Heart left ventricle (tissue), 16 donors: ENCODE measurements at regions not wholly inside any gene's neighbourhood (a gene's known extent, or its start where the extent isn't known, plus 50 kb on each side); places are given as distances from the start of the nearest gene placed in this dataset.

Source experiments
- ATAC-seq, 4 donors: fragments of 200-7000 bp; cut with Tn5 transposase; one replicate each; pipeline ENCODE4 v1.9.1; 2020 to 2022; ENCODE audit warnings: moderate library complexity in 4 of 4, mild to moderate bottlenecking in 3 of 4, moderate number of reproducible peaks in 1 of 4
- DNase-seq, 5 donors: peaks; one replicate each; pipeline ENCODE4 v3.0.0-alpha.2; 2020
- H3K27ac ChIP-seq, 12 donors: fragments of 200-600 bp; sonication (generic) in 4 of 12; one replicate each; pipeline versions ENCODE4 v1.5.0 to v1.8.0; 2016 to 2022; ENCODE audit warnings: mild to moderate bottlenecking in 2 of 12
- H3K27me3 ChIP-seq, 9 donors: fragments of 200-600 bp; sonication (generic) in 2 of 9; one replicate each; pipeline versions ENCODE4 v1.5.1 to v1.8.0; 2016 to 2022; ENCODE audit warnings: mild to moderate bottlenecking in 3 of 9
- H3K36me3 ChIP-seq, 9 donors: fragments of 200-600 bp; sonication (generic) in 2 of 9; one replicate each; pipeline versions ENCODE4 v1.5.0 to v1.8.0; 2018 to 2022; ENCODE audit warnings: mild to moderate bottlenecking in 2 of 9
- H3K4me1 ChIP-seq, 12 donors: fragments of 200-600 bp; sonication (generic) in 4 of 12; one replicate each; pipeline versions ENCODE4 v1.5.0 to v1.8.0; 2016 to 2022; ENCODE audit warnings: mild to moderate bottlenecking in 3 of 12
- H3K4me3 ChIP-seq, 12 donors: fragments of 200-600 bp; sonication (generic) in 4 of 12; one replicate each; pipeline versions ENCODE4 v1.5.0 to v1.8.0; 2017 to 2022; ENCODE audit warnings: mild to moderate bottlenecking in 9 of 12, moderate library complexity in 4 of 12
- H3K9me3 ChIP-seq, 12 donors: fragments of 200-600 bp; sonication (generic) in 4 of 12; one replicate each; pipeline versions ENCODE4 v1.5.0 to v1.8.0; 2016 to 2022; ENCODE audit warnings: mild to moderate bottlenecking in 1 of 12
- POLR2A ChIP-seq, 2 donors: fragments of 450-650 bp; IDR thresholded peaks; one replicate each; pipeline ENCODE4 v1.6.1; 2017; ENCODE audit warnings: antibody characterized with exemption in 2 of 2, mild to moderate bottlenecking in 2 of 2, moderate library complexity in 2 of 2
- WGBS, 4 donors: extraction: QIAGEN DNeasy Blood & Tissue Kit in 2 of 4; methylation state at CpG; one replicate each; pipeline versions ENCODE4 v1.1.5 to v1.1.7; 2013 to 2018; 5-methylcytosine and 5-hydroxymethylcytosine counted together
- intact Hi-C, 10 donors: fragments of 100-400 bp; cut with DNase I; formaldehyde crosslinking; loops; one replicate each; pipeline versions ENCODE4 v1.11.1 to v1.14.2; 2022
- TF ChIP-seq, protein P1 (sequence below), 12 donors: fragments of 200-600 bp; sonication (generic) in 4 of 12; IDR thresholded peaks; one replicate each; pipeline versions ENCODE4 v1.5.0 to v1.8.0; 2018 to 2022; ENCODE audit warnings: antibody characterized with exemption in 12 of 12, mild to moderate bottlenecking in 5 of 12
- donor health status: ischemic (EF 13 %, LVEDD 7.1; RV severe dilation, severe dysfunction).
- donor health status: healthy with polysubstance abuse.
- donor health status: DM: no; HTN: yes; CAD: no.
- donor health status: DM: no; HTN: no; CAD: no.
- donor health status: ischemic (EF 25% LVEDD 6.9; RV normal size, moderate dysfunction).
- donor health status: ischemic (EF 25% LVEDD 5.7; RV mildly dilated, moderate dysfunction).
- donor health status: healthy.
- donor health status: DM: yes; HTN: yes; CAD: no.
- donor health status: ischemic (EF 35%, LVEDD 5.7; RV mildly dilated, moderate dysfunction).
- donor health status: nonischemic (EF 11% LVEDD 7.7; RV severe dilation, severe dysfunction).
- donor health status: DM: yes; HTN: yes; CAD: no.
- donor health status: PGD.
- donor health status: ischemic (EF 29% LVEDD 5.4; RV normal size, mild dysfunction).
- donor health status: nonischemic (EF 23%, LVEDD 6.1; RV moderate dilation, normal function).

- Histone ChIP-seq H3K27ac (no peak overlapping the region), H3K36me3 (no peaks in the 10 kb centered on the region), H3K27me3 (no peaks in the 10 kb centered on the region), H3K9me3 (peaks cover 0 to 8% (median 0%) of the 10 kb centered on the region in 12 donors), H3K4me1 (no peaks in the 10 kb centered on the region), H3K4me3 (no peak overlapping the region)
- intact Hi-C loops: no loop called here
- DNase-seq: no peak
- 83 to 88% (median 86%) methylated on average over 5 of the region's 5 CpGs for WGBS, 4 donors
- no peak for TF ChIP-seq POLR2A (IDR thresholded peaks at IDR 0.05)
- TF ChIP-seq, protein P1, sequence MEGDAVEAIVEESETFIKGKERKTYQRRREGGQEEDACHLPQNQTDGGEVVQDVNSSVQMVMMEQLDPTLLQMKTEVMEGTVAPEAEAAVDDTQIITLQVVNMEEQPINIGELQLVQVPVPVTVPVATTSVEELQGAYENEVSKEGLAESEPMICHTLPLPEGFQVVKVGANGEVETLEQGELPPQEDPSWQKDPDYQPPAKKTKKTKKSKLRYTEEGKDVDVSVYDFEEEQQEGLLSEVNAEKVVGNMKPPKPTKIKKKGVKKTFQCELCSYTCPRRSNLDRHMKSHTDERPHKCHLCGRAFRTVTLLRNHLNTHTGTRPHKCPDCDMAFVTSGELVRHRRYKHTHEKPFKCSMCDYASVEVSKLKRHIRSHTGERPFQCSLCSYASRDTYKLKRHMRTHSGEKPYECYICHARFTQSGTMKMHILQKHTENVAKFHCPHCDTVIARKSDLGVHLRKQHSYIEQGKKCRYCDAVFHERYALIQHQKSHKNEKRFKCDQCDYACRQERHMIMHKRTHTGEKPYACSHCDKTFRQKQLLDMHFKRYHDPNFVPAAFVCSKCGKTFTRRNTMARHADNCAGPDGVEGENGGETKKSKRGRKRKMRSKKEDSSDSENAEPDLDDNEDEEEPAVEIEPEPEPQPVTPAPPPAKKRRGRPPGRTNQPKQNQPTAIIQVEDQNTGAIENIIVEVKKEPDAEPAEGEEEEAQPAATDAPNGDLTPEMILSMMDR (IDR thresholded peaks at IDR 0.05): no peak
- no peak for ATAC-seq
Measured at GRCh38 chr4:14375816-14376215, 626.5 kb upstream of the CPEB2 start.

DNA sequence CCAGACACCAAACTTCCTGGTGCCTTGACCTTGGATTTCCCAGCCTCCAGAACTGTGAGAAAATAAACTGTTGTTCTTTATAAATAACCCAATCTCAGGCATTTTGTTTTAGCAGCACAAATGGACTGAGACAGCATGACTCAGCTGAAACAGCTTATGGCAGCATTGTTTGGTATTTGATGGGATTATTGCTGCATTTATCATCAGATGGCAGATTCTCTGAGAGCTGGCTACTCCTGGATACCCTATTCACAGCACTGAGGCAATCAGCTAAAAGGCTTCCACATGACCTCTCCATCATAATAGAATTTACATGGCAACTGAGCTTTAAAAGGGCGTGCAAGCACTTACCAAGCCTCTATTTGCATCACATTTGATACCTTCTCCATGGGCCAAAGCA, 623.1 kb upstream of the CPEB2 start:
- intact Hi-C loops: no loop called here
- 80 to 87% (median 83%) methylated on average over 1 of the region's 1 CpG for WGBS, 4 donors
- DNase-seq (no peak), ATAC-seq (no peak)
- TF ChIP-seq, protein P1 (IDR thresholded peaks at IDR 0.05): no peak
- no peak for TF ChIP-seq POLR2A (IDR thresholded peaks at IDR 0.05)
- peaks cover 0 to 8% (median 0%) of the 10 kb centered on the region in 12 donors for H3K9me3 ChIP-seq
- H3K4me3 ChIP-seq: no peak overlapping the region
- H3K36me3 ChIP-seq: no peaks in the 10 kb centered on the region
- H3K4me1 ChIP-seq: no peaks in the 10 kb centered on the region
- H3K27me3 ChIP-seq: no peaks in the 10 kb centered on the region
- H3K27ac ChIP-seq: no peak overlapping the region

GRCh38 chr4:14383652-14384051, 618.6 kb upstream of the CPEB2 start:
- TF ChIP-seq, protein P1 (IDR thresholded peaks at IDR 0.05): no peak
- no peak for TF ChIP-seq POLR2A (IDR thresholded peaks at IDR 0.05)
- WGBS, 4 donors: 70 to 88% (median 76%) methylated on average over 3 of the region's 3 CpGs
- ATAC-seq: no peak

GRCh38 chr4:14384824-14385223, 617.5 kb upstream of the CPEB2 start:
- DNase-seq (no peak), ATAC-seq (no peak)
- Histone ChIP-seq H3K27ac (no peak overlapping the region), H3K4me3 (no peak overlapping the region), H3K4me1 (peaks cover 0 to 5% (median 0%) of the 10 kb centered on the region in 12 donors), H3K9me3 (no peaks in the 10 kb centered on the region), H3K36me3 (no peaks in the 10 kb centered on the region), H3K27me3 (no peaks in the 10 kb centered on the region)
- no peak for TF ChIP-seq POLR2A (IDR thresholded peaks at IDR 0.05)
- TF ChIP-seq, protein P1 (IDR thresholded peaks at IDR 0.05): no peak
- intact Hi-C loops: no loop called here
- 85 to 90% (median 89%) methylated on average over 1 of the region's 1 CpG for WGBS, 4 donors

More at GRCh38 chr4:14383652-14384051, 618.6 kb upstream of the CPEB2 start:
- Histone ChIP-seq H3K9me3 (peaks cover 0 to 6% (median 0%) of the 10 kb centered on the region in 12 donors), H3K27me3 (no peaks in the 10 kb centered on the region), H3K36me3 (no peaks in the 10 kb centered on the region), H3K27ac (no peak overlapping the region), H3K4me1 (peaks cover 0 to 5% (median 0%) of the 10 kb centered on the region in 12 donors), H3K4me3 (no peak overlapping the region)
- intact Hi-C loops: no loop called here
- no peak for DNase-seq
